Lung (tissue), 11 donors: ENCODE measurements at regions not wholly inside any gene's neighbourhood (a gene's known extent, or its start where the extent isn't known, plus 50 kb on each side); places are given as distances from the start of the nearest gene placed in this dataset.

Experiments
- ATAC-seq: fragments of 200-7000 bp; cut with Tn5 transposase; one replicate; pipeline ENCODE4 v1.9.1; 2020; ENCODE audit warnings: moderate number of reproducible peaks; ENCODE audit not compliant: insufficient read depth, low FRiP score
- DNase-seq, 3 donors: peaks; one replicate each; pipeline ENCODE4 v3.0.0-alpha.2; 2013 to 2017
- H3K27ac ChIP-seq, 2 donors: one replicate each; pipeline ENCODE4 v1.5.1; 2013; ENCODE audit warnings: mild to moderate bottlenecking in 2 of 2, moderate library complexity in 2 of 2, control low read depth in 1 of 2, inconsistent platforms in 1 of 2, low read depth in 1 of 2, low read length in 1 of 2
- H3K27me3 ChIP-seq, 3 donors: one replicate each; pipeline ENCODE4 v1.5.1; 2013; ENCODE audit warnings: low read length in 2 of 3; ENCODE audit not compliant: control insufficient read depth in 3 of 3, insufficient read depth in 3 of 3
- H3K36me3 ChIP-seq, 4 donors: one replicate each; pipeline ENCODE4 v1.5.1; 2013; ENCODE audit warnings: low read length in 4 of 4, mild to moderate bottlenecking in 1 of 4, moderate library complexity in 1 of 4; ENCODE audit not compliant: control insufficient read depth in 4 of 4, insufficient read depth in 4 of 4
- H3K4me1 ChIP-seq, 5 donors: one replicate each; pipeline ENCODE4 v1.5.1; 2013; ENCODE audit warnings: low read length in 5 of 5, mild to moderate bottlenecking in 2 of 5, moderate library complexity in 1 of 5; ENCODE audit not compliant: control insufficient read depth in 5 of 5, insufficient read depth in 5 of 5
- H3K4me3 ChIP-seq: one replicate; pipeline ENCODE4 v1.5.1; 2013; ENCODE audit warnings: mild to moderate bottlenecking, control low read depth, moderate library complexity
- H3K9ac ChIP-seq, 2 donors: one replicate each; pipeline ENCODE4 v1.5.1; 2013; ENCODE audit warnings: low read length in 2 of 2, control low read depth in 1 of 2; ENCODE audit not compliant: insufficient read depth in 1 of 2
- H3K9me3 ChIP-seq, 4 donors: one replicate each; pipeline ENCODE4 v1.5.1; 2013; ENCODE audit warnings: low read length in 3 of 4, mild to moderate bottlenecking in 1 of 4, moderate library complexity in 1 of 4; ENCODE audit not compliant: control insufficient read depth in 4 of 4, insufficient read depth in 3 of 4
- WGBS, 2 donors: extraction: QIAGEN DNeasy Blood & Tissue Kit; methylation state at CpG; one replicate each; pipeline ENCODE4 v1.1.7; 2013; 5-methylcytosine and 5-hydroxymethylcytosine counted together
- TF ChIP-seq, protein P1 (sequence below): IDR thresholded peaks from 2 replicates; pipeline ENCODE4 v1.5.1; 2012; ENCODE audit warnings: mild to moderate bottlenecking; ENCODE audit errors: control extremely low read depth, extremely low read depth
- donor health status: control.
- donor health status: control.
- donor health status: Bipolar disorder and iron deficiency.
- donor health status: healthy.
- donor health status: DM: yes; HTN: yes; CAD: no.

DNA sequence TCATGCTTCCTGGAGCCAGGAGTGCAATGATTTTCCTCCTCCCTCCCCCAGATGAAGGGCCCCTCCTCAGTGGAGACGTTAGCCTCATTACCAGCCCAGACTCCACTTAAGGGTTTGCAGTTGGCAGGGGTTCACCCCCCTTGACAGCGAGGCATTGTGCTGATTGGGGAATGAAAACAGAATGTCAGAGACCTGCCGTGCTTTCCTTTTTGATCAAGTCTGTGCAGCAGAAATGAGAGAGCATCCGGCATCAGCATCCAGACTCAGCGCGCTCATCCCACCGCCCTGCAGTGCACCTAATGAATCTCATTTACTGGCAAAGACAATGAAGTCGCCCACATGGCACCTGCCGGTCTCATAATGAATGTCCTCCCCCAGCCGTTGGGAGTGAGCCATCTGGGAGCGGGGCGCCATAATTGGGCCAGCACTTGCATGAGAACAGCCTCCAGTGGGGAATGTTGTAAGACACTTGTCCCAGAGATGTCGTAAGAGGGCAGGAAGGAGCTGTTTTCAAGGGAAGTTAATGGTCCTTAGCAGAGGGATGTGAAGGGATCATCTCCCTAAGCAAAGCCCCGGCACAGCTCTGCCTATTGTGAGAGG is 98.3 kb upstream of the UQCRFS1 start:
- 58 to 62% methylated on average over 14 of the region's 14 CpGs for WGBS, 2 donors
- Histone ChIP-seq H3K27me3 (peaks cover 0 to 7% (median 2%) of the 10 kb centered on the region in 3 donors), H3K9me3 (no peaks in the 10 kb centered on the region), H3K4me1 (no peaks in the 10 kb centered on the region), H3K9ac (no peak overlapping the region), H3K36me3 (no peaks in the 10 kb centered on the region), H3K27ac (no peak overlapping the region), H3K4me3 (no peak overlapping the region)
- TF ChIP-seq, protein P1, sequence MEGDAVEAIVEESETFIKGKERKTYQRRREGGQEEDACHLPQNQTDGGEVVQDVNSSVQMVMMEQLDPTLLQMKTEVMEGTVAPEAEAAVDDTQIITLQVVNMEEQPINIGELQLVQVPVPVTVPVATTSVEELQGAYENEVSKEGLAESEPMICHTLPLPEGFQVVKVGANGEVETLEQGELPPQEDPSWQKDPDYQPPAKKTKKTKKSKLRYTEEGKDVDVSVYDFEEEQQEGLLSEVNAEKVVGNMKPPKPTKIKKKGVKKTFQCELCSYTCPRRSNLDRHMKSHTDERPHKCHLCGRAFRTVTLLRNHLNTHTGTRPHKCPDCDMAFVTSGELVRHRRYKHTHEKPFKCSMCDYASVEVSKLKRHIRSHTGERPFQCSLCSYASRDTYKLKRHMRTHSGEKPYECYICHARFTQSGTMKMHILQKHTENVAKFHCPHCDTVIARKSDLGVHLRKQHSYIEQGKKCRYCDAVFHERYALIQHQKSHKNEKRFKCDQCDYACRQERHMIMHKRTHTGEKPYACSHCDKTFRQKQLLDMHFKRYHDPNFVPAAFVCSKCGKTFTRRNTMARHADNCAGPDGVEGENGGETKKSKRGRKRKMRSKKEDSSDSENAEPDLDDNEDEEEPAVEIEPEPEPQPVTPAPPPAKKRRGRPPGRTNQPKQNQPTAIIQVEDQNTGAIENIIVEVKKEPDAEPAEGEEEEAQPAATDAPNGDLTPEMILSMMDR, result no peak
- ATAC-seq, result no peak
- no peak for DNase-seq

DNA sequence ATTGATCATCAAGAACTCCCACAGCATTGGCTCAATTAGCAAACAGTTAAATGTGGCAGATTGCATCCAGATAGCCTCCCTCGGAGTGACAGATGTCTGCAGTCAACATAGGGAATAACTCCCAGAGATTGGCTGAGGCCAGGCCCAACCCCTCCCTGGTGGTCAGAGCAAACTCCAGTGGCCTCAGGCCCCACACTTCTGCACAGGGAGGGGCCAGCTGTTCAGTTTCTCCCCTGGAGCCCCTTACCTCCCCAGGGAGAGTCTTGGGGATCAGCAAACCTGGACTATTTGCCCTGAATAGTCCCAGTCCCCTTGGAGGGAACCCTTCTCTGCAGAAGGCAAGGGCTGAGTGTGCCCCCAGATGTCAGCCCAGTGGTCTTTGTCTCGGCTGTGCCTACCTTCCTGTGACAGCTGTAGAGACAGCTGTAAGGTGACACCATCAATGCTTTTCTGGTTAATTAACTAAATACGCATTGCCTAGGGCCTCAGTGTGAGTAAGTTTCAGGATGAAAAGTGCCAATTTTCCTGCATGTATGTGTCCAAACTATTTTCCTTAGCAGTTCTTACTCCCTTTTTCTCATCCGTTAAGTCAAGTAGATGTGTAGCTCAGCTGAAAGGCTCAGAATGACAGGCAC is 102.7 kb upstream of the UQCRFS1 start:
- Histone ChIP-seq H3K27ac (no peak overlapping the region), H3K4me1 (no peaks in the 10 kb centered on the region), H3K36me3 (no peaks in the 10 kb centered on the region), H3K9ac (no peak overlapping the region), H3K27me3 (peaks cover 0 to 7% (median 2%) of the 10 kb centered on the region in 3 donors), H3K4me3 (no peak overlapping the region), H3K9me3 (no peaks in the 10 kb centered on the region)
- ATAC-seq (no peak), DNase-seq (no peak)
- 44 to 50% methylated on average over 4 of the region's 4 CpGs for WGBS, 2 donors
- TF ChIP-seq, protein P1, result no peak

DNA sequence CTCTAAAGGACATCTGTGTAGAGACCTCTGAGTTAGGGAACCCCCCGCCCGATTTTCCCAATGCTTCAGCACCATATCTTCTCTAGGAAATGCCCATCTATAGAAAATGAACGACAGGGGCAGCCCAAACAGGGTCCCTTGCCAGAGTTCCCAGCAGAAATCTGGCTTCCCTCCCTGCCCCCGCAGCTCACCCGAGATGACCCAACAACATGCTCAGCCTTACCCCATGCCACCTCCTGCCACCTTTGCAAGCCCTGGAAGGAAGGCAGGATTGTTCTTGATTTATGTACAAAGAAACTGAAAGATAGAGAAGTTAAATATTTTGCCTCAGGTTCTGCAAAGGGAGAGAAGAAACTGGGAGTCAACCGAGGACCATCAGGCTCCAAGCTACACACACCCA is 105.6 kb upstream of the UQCRFS1 start:
- ATAC-seq (no peak), DNase-seq (no peak)
- Histone ChIP-seq H3K9ac (no peak overlapping the region), H3K27me3 (no peaks in the 10 kb centered on the region), H3K9me3 (no peaks in the 10 kb centered on the region), H3K4me1 (no peaks in the 10 kb centered on the region), H3K36me3 (no peaks in the 10 kb centered on the region), H3K27ac (no peak overlapping the region), H3K4me3 (no peak overlapping the region)
- TF ChIP-seq, protein P1, result no peak
- WGBS, 2 donors, result 81 to 86% methylated on average over 6 of the region's 6 CpGs

DNA sequence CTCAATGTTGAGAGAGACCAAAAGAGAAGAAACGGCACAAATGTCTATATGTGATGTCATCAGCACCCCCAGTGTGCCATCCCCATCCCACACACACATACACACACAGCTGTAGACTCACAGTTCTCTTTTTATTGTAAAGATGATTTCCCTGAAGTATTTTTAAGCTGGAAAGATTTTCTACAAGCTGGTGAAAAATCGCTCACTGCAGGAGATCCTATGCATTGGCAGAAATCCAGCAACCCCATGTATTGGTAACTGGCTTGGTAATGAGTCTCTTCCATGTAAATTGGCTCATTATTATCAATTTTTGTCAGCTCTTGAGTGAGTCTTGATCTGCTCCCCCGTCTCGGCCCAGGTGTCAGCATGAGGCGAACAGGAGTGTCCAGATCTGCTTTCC is 107.1 kb upstream of the UQCRFS1 start:
- TF ChIP-seq, protein P1, result no peak
- Histone ChIP-seq H3K36me3 (no peaks in the 10 kb centered on the region), H3K4me1 (no peaks in the 10 kb centered on the region), H3K9ac (no peak overlapping the region), H3K27me3 (no peaks in the 10 kb centered on the region), H3K9me3 (no peaks in the 10 kb centered on the region), H3K4me3 (no peak overlapping the region), H3K27ac (no peak overlapping the region)
- 62 to 75% methylated on average over 5 of the region's 5 CpGs for WGBS, 2 donors
- DNase-seq (peak in 1 of 3 donors; percentile 2), ATAC-seq (no peak)
